ENCODE measurements at regions not wholly inside any gene's neighbourhood (a gene's known extent, or its start where the extent isn't known, plus 50 kb on each side); places are given as distances from the start of the nearest gene placed in this dataset.

DNA sequence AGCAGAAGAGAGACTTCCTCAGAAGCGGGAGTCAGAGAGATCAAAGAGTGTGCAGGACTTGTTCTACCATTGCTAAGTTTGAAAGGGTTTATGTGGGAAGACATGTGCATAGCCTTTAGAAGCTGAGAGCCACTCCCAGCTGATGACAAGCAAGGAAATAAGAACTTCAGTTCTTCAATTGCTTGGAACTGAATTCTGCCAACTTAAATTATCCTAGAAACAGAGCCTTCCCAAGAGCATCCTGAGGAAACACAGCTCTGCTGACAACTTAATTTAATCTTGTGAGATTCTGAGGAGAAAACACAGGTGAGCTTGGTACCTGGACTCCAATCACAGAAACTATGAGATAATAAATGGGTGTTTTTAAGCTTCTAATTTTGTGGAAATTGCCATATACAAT lies 150.6 kb upstream of the OGFRL1 start:
- TF ChIP-seq YY1 (IDR thresholded peaks at IDR 0.05; ENCODE audit: insufficient read depth, insufficient read length), result no peak
- no peak for TF ChIP-seq ZNF274 (IDR thresholded peaks at IDR 0.05; ENCODE audit: low read depth, low read length)

All from NT2/D1 (cell line).